Activated CD8-positive, alpha-beta T cell treated with anti-CD3 and anti-CD28 coated beads for 36 hours (primary cell): ENCODE measurements at regions not wholly inside any gene's neighbourhood (a gene's known extent, or its start where the extent isn't known, plus 50 kb on each side); places are given as distances from the start of the nearest gene placed in this dataset.
"Not testable (repeated sequence)": the region's sequence is repeated elsewhere in the genome, so short reads cannot be mapped to it uniquely, and the experiment has no call there.

Experiments used
- ATAC-seq: fragments of 200-7000 bp; cut with Tn5 transposase; one replicate; pipeline ENCODE4 v1.10.0; 2021; ENCODE audit warnings: mild to moderate bottlenecking, moderate library complexity
- CTCF ChIA-PET: fragments of 350-600 bp; sonication (Branson Sonifier 250); formaldehyde crosslinking; loops from one replicate; lab custom pipeline; 2021; ENCODE audit warnings: antibody characterized with exemption; lab: Charles Lee
- POLR2A ChIA-PET: fragments of 350-600 bp; sonication (Branson Sonifier 250); formaldehyde crosslinking; loops from one replicate; lab custom pipeline; 2021; ENCODE audit warnings: antibody characterized with exemption; lab: Charles Lee
- DNase-seq: peaks from one replicate; pipeline ENCODE4 v3.0.0-alpha.2; 2020
- H3K27ac Mint-ChIP-seq: one replicate; pipeline ENCODE4 v1.8.0; 2021; ENCODE audit warnings: mild to moderate bottlenecking, mixed read lengths
- H3K27me3 Mint-ChIP-seq: one replicate; pipeline ENCODE4 v1.8.0; 2021; ENCODE audit warnings: mixed read lengths
- H3K36me3 Mint-ChIP-seq: one replicate; pipeline ENCODE4 v1.8.0; 2021; ENCODE audit warnings: low read depth, mixed read lengths
- H3K4me1 Mint-ChIP-seq: one replicate; pipeline ENCODE4 v1.8.0; 2021; ENCODE audit warnings: low read depth, mixed read lengths
- H3K4me3 Mint-ChIP-seq: one replicate; pipeline ENCODE4 v1.8.0; 2021; ENCODE audit warnings: mild to moderate bottlenecking, moderate library complexity, mixed read lengths
- H3K9me3 Mint-ChIP-seq: one replicate; pipeline ENCODE4 v1.8.0; 2021; ENCODE audit warnings: mixed read lengths
- CTCF ChIP-seq: fragments of 200-600 bp; IDR thresholded peaks from one replicate; pipeline ENCODE4 v1.8.0; 2022; ENCODE audit warnings: antibody characterized with exemption, mild to moderate bottlenecking
- intact Hi-C: fragments of 100-400 bp; cut with micrococcal nuclease; formaldehyde crosslinking; loops from one replicate; pipeline ENCODE4 v1.10.0; 2022

DNA sequence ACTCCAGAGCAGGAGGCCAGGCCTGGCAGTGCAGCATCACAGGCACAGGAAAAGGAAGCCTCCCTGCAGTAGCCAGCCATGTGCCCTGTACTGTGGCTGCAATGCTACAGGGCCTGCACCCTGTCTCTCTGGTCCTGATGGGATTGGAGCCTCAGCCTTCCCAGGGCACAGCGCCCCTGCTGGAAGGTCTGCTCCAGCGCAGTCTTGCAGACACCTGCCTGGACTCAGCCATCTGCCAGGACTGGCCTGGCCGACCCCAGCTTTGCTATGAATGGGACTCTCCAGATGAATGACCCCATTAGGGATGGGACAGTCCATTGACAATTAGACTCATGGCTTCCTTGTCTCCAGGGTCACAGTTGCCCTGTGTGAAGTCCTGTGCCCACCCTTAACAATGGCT lies 251.6 kb downstream of the ERMARD start:
- no peak overlapping the region for H3K27ac Mint-ChIP-seq
- TF ChIP-seq CTCF = no peak
- ATAC-seq = no peak
- intact Hi-C loops = no loop called here
- DNase-seq = no peak
- peaks cover 8% of the 10 kb centered on the region for H3K4me1 Mint-ChIP-seq
- peaks cover 15% of the 10 kb centered on the region for H3K36me3 Mint-ChIP-seq
- H3K27me3 Mint-ChIP-seq = no peaks in the 10 kb centered on the region
- ChIA-PET CTCF (no interaction called here), POLR2A (interaction anchor here (0.9 kb wide), 1 partner anchor 13 kb away, joined by 3 read pairs; no protein-coding TSS in a partner anchor)
- peaks cover 44% of the 10 kb centered on the region for H3K9me3 Mint-ChIP-seq
- no peak overlapping the region for H3K4me3 Mint-ChIP-seq

DNA sequence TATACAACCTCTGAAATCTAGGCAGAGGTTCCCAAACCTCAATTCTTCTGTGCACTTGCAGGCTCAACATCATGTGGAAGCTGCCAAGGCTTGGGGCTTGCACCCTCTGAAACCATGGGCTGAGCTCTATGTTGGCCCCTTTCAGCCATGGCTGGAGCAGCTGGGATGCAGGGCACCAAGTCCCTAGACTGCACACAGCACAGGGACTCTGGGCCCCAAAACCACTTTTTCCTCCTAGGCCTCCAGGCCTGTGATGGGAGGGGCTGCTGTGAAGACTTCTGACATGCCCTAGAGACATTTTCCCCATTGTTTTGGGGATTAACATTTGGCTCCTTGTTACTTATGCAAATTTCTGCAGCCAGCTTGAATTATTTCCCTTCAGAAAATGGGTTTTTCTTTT lies 250.4 kb downstream of the ERMARD start:
- H3K27me3 Mint-ChIP-seq, ATAC-seq, H3K27ac Mint-ChIP-seq, DNase-seq, intact Hi-C loops, H3K4me3 Mint-ChIP-seq, POLR2A ChIA-PET, CTCF ChIA-PET: not testable (repeated sequence)
- Mint-ChIP-seq H3K4me1 (peaks cover 10% of the 10 kb centered on the region), H3K36me3 (peaks cover 15% of the 10 kb centered on the region), H3K9me3 (peaks cover 44% of the 10 kb centered on the region)

GRCh38 chr6:170000071-170000843 lies 248.8 kb downstream of the ERMARD start:
- H3K27me3 Mint-ChIP-seq = no peaks in the 10 kb centered on the region
- H3K36me3 Mint-ChIP-seq = peaks cover 12% of the 10 kb centered on the region
- POLR2A ChIA-PET = interaction anchor here (1.5 kb wide), 1 partner anchor 8 kb away, joined by 4 read pairs; no protein-coding TSS in a partner anchor
- intact Hi-C loops = no loop called here
- no peak for TF ChIP-seq CTCF
- H3K27ac Mint-ChIP-seq = no peak overlapping the region
- CTCF ChIA-PET = interaction anchor here (1.0 to 1.1 kb wide), 2 partner anchors 10 to 12 kb away, joined by 3 to 4 read pairs; no protein-coding TSS in a partner anchor
- H3K9me3 Mint-ChIP-seq = peaks cover 39% of the 10 kb centered on the region
- H3K4me3 Mint-ChIP-seq = no peak overlapping the region
- peaks cover 5% of the 10 kb centered on the region for H3K4me1 Mint-ChIP-seq
- ATAC-seq (no peak), DNase-seq (no peak)

DNA sequence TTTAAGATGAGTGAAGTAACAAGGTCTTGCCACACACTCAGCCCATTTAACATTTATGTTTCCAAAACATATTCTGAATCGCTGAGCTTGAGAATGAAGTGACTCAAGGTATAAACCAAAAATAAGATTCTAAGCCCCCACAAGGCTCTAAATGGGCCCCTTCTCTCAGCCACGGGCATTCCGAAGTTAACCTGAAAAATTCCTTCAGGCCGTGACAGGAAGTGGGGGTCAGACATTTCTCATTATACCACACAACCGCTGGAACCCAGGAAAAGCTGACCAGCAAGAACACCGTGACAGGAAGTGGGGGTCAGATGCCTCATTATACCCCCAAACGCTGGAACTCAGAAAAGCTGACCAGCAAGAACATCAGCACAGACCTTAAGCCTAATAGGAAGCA lies 247.9 kb downstream of the ERMARD start:
- no peak for TF ChIP-seq CTCF
- Mint-ChIP-seq H3K9me3 (peaks cover 33% of the 10 kb centered on the region), H3K27me3 (no peaks in the 10 kb centered on the region), H3K4me3 (no peak overlapping the region), H3K36me3 (peaks cover 9% of the 10 kb centered on the region), H3K4me1 (peaks cover 3% of the 10 kb centered on the region), H3K27ac (no peak overlapping the region)
- ChIA-PET POLR2A (interaction anchor here (1.5 kb wide), 1 partner anchor 9 kb away, joined by 4 read pairs; no protein-coding TSS in a partner anchor), CTCF (interaction anchor here (1.0 to 1.1 kb wide), 2 partner anchors 9 to 13 kb away, joined by 3 to 4 read pairs; no protein-coding TSS in a partner anchor)
- ATAC-seq (no peak), DNase-seq (no peak)
- intact Hi-C loops = no loop called here

- Mint-ChIP-seq H3K27ac (no peak overlapping the region), H3K4me3 (no peak overlapping the region), H3K27me3 (no peaks in the 10 kb centered on the region), H3K36me3 (peaks cover 9% of the 10 kb centered on the region), H3K4me1 (peaks cover 4% of the 10 kb centered on the region), H3K9me3 (peaks cover 27% of the 10 kb centered on the region)
- intact Hi-C loops = no loop called here
- ChIA-PET CTCF (no interaction called here), POLR2A (interaction anchor here (1.5 kb wide), 1 partner anchor 10 kb away, joined by 4 read pairs; no protein-coding TSS in a partner anchor)
- ATAC-seq = no peak
- no peak for DNase-seq
- TF ChIP-seq CTCF = no peak
These were observed 247.0 kb downstream of the ERMARD start for GRCh38 chr6:169998457-169998856.
